ENCODE measurements at regions not wholly inside any gene's neighbourhood (a gene's known extent, or its start where the extent isn't known, plus 50 kb on each side); places are given as distances from the start of the nearest gene placed in this dataset.

GRCh38 chr6:19662911-19663310, 174.3 kb upstream of the ID4 start:
- TF ChIP-seq, protein P1, sequence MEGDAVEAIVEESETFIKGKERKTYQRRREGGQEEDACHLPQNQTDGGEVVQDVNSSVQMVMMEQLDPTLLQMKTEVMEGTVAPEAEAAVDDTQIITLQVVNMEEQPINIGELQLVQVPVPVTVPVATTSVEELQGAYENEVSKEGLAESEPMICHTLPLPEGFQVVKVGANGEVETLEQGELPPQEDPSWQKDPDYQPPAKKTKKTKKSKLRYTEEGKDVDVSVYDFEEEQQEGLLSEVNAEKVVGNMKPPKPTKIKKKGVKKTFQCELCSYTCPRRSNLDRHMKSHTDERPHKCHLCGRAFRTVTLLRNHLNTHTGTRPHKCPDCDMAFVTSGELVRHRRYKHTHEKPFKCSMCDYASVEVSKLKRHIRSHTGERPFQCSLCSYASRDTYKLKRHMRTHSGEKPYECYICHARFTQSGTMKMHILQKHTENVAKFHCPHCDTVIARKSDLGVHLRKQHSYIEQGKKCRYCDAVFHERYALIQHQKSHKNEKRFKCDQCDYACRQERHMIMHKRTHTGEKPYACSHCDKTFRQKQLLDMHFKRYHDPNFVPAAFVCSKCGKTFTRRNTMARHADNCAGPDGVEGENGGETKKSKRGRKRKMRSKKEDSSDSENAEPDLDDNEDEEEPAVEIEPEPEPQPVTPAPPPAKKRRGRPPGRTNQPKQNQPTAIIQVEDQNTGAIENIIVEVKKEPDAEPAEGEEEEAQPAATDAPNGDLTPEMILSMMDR (IDR thresholded peaks at IDR 0.05; ENCODE audit: poor library complexity, severe bottlenecking) = no peak
- TF ChIP-seq MXI1 (conservative IDR thresholded peaks at IDR 0.05; ENCODE audit: poor library complexity, severe bottlenecking) = no peak
- no peak for TF ChIP-seq EP300 (conservative IDR thresholded peaks at IDR 0.05; ENCODE audit: poor library complexity, severe bottlenecking)
- TF ChIP-seq TAF1 (IDR thresholded peaks at IDR 0.05; ENCODE audit: low read depth) = no peak
- TF ChIP-seq EZH2 (IDR thresholded peaks at IDR 0.05; ENCODE audit: borderline replicate concordance, insufficient read depth, low read length, poor library complexity, severe bottlenecking) = no peak
- TF ChIP-seq POLR2AphosphoS5 (IDR thresholded peaks at IDR 0.05) = no peak
- no peak for TF ChIP-seq REST (IDR thresholded peaks at IDR 0.05; ENCODE audit: borderline replicate concordance)
- no peak for TF ChIP-seq RAD21 (conservative IDR thresholded peaks at IDR 0.05)
